A172 (cell line): ENCODE measurements at regions not wholly inside any gene's neighbourhood (a gene's known extent, or its start where the extent isn't known, plus 50 kb on each side); places are given as distances from the start of the nearest gene placed in this dataset.

Experiments used
- DNase-seq: peaks from one replicate; pipeline ENCODE4 v3.0.0-alpha.2; 2015; ENCODE audit warnings: low spot score

GRCh38 chr14:104370256-104370870 lies 209.2 kb upstream of the C14orf180 start:
- no peak for DNase-seq

DNA sequence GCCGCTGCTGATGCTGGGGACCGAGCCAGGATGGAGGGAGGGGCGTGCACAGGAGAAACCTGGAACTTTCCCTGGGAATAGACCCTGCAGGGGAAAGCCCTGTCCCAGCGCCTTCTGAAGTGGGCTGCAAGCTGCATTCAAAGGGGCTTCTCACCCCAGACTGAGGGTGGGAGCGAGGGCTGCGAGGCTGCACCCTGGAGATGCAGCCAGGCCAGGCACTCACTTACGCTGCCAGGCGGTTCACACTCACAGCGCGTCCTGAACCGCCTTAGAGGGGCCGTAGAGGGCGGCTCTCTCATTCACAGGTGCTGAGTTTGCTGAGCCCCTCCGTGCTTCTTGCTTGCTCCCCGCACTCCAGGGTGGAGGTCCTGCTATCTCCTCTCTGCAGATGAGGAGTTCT lies 208.5 kb upstream of the C14orf180 start:
- no peak for DNase-seq

DNA sequence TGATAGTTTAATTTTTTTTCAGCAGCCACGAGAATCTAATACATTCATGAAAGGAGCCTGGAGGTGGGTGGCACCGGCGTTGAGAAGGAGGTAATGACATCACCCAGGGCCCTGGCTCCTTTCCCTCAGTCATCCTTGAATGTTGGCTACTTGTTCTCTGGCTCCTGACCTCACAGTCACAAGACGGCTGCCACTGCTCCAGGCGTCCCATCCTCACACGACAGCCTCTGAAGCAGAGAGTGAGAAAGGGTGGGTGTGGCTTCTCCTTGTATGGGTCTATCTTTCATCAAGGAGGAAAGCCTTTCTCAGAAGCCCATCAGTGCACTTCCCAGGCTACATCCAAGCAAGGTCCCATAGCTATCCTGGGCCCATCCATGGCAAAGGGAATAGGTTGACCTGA lies 207.6 kb upstream of the C14orf180 start:
- no peak for DNase-seq

DNA sequence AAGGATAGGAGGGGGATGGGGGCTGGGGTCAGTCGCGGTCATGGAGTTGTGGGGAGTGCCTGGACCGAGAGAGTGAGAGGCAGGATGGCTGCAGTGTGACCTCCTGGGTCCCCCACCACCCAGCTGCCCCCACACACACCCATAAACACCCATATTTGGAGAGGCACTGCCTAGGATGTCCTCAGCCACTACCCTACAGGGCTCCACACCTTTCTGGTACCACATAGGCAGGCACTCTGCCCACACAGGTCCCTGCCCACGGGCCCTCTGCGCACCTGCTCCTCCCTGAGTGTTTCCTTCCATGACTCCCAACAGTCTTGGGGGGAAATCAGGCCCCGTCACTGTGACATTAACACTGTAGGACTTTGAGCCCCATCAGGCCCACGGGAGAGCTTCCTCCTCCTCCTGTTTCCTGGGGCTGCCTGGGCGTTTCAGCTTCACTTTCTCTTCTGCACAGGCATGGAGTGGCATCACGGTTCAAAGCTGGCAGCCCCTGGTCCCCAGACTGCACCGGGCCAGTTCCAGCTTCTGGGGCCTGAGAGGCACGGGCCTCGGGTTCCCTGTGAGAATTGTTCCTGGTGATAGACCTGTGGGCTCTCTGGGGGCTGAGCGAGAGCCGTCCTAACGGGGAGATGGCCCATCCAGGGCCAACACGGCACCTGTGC lies 207.0 kb upstream of the C14orf180 start:
- DNase-seq, result no peak

- DNase-seq, result no peak
These were observed 206.3 kb upstream of the C14orf180 start for GRCh38 chr14:104373055-104373854.

GRCh38 chr14:104373855-104374717 lies 205.5 kb upstream of the C14orf180 start:
- DNase-seq, result no peak

DNA sequence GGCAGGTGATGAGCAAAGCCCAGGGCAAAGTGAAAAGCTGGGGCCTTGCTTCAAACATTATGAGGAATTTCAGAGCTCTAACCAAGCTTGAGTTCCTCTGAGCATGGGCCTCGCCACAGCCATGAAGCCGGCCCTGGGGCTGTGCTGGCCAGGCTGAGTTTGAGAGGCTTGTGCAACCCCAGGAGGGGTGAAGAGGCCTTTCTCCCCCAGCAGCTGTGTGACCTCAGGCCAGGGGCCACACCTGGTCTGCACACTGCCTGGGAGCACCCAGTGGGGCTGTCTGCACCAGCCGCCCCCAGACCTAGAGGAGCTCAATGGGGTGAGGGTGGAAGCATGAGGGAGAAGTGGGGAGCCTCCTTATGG lies 204.9 kb upstream of the C14orf180 start:
- no peak for DNase-seq

- no peak for DNase-seq
These were observed 203.9 kb upstream of the C14orf180 start for GRCh38 chr14:104375551-104376201.

DNA sequence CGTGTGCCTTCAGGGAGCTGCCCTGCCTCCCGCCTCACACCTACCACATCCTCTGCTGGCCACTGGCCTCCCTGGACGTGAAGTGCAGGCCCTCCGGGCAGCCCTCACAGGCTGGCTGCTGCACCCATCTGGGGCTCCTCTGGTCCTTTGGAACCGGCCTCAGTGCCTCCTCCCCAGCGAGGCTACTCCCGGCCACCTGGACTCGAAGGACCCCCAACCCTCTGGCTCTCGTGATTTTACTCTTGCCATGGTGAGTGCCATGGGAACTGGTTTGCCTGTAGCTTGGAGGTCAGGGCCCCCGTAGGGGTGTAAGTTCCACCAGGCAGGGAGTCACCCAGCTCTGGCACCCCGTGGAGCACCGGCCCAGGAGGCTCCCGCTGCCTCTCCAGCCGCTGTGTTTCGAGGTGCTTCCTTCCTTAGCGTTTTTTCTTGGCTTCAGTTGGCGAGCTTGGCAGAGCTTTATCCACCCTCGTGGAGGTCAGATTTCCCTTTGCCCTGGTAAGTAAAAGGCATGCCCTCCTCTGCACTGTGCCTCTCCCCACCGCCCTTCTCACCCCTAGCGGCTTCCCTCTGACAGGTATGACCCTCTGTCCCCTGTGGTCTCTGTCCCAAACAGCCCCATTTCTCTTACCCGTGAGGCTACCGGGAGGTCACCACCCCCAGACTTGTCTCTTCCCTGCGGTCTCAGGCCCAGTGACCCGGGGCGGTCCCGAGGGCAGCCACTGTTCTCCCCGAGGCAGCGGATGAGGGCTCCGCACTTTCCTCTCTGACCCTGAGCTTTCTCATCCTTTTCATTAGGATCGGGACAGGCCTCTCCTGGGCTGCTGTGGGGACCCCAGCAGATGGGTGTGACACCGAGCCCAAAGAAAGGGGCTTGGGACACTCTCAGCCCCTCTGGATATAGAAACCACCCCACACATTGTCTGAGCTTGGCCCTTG lies 203.1 kb upstream of the C14orf180 start:
- no peak for DNase-seq

DNA sequence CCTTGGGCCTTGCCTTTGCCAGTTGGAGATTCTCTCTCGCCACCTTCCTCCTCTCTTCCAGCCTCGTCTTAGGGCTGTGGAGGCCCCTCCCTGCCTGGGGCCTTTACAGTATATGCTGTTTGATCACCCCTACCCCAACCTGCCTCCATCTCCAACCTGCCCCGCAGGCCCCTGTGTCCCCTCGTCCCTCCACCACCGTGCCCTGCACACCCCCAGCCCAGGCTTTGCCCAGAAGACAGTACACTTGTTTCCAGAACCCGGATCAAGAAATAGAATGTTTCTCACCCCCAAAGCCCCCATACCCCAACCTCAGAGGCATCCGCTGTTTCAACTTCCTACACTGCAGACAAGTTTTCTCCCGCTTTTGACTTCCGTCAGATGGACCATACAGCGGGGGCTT lies 202.3 kb upstream of the C14orf180 start:
- no peak for DNase-seq

DNA sequence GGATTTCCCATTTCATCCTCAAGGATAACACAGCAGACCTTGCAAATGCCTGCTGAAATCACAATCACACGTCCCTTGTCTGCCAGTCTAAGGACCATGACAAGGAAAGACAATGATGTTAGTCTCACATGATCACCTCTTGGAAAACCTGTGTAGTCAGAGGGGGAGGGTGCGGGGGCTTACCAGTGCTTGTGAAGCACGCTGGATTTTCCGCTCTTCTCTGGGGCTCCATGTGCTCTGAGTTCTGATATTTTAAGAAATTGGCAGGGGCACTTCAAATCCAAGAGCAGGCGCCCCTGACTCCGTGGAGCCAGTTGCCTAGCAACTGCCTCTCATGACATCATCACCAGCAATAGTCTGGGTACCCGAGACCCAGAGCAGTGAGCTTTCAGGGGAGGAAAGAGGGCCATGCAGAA lies 200.9 kb upstream of the C14orf180 start:
- no peak for DNase-seq

DNA sequence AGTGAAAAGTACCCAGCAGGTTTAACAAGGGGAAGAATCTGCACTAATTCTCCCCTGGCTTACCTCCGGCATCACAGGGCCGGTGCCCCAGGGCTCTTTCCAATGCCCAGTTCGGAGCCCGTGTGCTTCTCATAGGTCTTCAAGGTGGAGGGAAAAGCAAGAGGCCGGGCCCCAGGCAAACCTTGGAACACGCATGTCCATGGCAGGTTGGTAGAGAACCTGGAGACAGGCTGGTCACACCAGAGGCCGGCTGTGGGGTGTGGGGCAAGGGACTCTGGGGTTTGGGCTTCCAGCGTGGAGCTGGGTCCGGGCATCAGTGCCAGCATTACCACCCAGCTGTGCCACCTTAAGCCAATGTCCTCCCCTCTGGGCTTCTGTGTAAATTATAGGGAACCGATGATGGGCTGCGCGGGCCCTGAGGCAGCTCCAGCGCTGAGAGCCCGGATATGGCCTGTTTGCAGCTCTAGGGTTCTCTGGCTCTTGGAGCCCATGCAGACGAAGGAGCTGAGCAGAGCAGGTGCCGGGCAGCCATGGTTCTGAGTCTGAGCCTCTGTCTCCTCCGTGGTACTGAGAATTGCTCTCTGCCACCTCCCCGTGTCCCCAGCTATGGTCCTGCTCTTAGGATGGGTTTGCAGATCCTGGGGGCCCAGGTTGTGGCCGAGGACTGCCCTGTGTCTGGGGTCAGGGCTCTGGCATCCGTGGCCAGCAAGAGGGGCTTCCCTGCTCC lies 197.0 kb upstream of the C14orf180 start:
- no peak for DNase-seq

- no peak for DNase-seq
These were observed 196.2 kb upstream of the C14orf180 start for GRCh38 chr14:104383088-104383995.

DNA sequence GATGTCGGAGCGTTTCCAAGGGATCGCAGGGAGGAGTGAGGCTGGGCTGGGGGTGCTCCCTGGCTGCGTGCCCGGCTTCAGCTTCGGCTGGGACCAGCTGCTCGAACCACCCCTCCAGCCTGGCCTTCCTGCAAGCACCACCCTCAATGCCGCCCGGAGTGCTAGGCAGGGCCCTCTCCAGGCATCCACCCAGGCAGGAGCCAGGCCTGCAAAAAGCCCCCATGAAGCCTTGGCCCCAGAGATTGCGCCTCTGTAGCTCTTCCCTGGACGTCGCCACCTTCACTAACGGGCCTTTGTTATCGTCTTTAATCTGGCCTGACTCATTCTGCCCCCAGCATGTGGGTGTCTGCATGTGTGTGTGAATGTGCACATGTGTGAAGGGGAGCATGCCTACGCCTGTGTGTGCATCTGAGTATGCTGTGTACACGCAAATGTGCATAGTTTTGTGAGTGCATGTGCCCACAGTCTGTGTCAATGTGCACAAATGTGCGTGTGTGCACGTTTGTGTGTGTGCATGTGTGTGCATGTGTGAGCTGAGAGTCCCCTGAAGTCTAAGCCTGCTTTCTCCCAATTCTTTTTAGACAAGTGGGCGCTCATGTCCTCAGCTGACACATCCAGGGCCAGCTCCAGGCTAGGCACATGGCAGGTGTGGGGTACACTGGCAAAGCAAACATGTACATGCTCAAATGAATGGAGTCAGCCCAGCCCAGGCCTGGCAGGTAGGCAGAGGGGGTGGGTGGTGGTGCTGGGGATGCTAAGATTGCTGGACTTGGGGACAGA lies 195.4 kb upstream of the C14orf180 start:
- no peak for DNase-seq

- DNase-seq, result no peak
These were observed 194.8 kb upstream of the C14orf180 start for GRCh38 chr14:104384776-104385071.

DNA sequence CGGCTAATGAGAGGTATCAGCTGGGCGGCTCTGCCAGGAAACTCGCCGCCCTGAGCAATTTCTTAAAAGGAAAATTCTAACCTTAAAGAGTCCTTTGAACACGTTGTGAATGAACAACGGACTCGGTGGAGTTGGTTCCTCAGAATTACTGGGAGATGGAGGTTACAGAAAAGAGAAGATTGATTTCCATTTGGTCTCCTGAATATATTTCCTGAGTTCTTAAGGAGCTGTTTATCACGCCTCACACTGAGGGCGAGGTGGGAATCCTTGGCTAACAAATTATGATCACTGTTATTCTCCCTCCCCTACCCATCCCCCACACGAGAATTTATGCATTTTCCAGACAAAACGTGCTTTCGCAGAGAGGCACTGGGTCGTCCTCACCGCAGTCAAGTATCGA lies 194.5 kb upstream of the C14orf180 start:
- DNase-seq, result no peak

DNA sequence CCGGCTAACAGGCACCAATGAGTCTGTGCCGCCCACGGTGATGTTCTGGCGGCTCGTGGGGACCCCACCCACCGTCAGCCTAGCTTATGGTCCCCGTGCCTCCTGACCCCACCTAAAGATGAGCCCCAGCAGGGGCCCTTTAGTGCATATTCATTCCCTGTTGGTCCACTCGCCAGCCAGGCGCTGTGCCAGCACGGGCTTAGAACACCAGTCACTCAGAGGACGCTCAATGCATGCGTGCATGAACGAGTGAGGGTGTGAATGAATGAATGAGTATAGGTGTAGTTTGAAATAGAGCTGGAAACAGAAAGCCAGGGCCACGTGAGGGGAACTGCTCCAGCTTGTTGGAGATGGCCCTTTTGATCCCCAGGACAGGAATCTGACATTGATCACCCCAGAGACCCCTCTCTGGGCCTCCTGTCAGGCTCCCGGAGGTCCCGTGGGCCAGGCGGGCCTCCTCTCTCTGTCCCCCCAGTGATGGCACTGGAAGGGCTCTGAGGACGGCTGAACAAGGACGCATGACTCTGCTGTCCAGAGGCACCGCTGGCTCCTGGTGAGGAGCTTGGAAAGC lies 193.9 kb upstream of the C14orf180 start:
- DNase-seq, result no peak
